HepG2 (cell line): ENCODE measurements at regions not wholly inside any gene's neighbourhood (a gene's known extent, or its start where the extent isn't known, plus 50 kb on each side); places are given as distances from the start of the nearest gene placed in this dataset.

Source experiments
- ATAC-seq: fragments of 200-7000 bp; cut with Tn5 transposase; 3 replicates; pipeline ENCODE4 v1.9.1; 2020; ENCODE audit warnings: mild to moderate bottlenecking, moderate library complexity
- BruUV-seq: library from RNA; stranded (reverse); fragments of 400-500 nt; replicated peaks from 2 replicates; lab custom pipeline; 2021; lab: Mats Ljungman, UMichigan
- CTCF ChIA-PET: fragments of 300-600 bp; formaldehyde crosslinking; extraction: SDS; loops from one replicate; lab custom pipeline; 2021; ENCODE audit warnings: low total read pairs, inconsistent platforms, low intra/inter-chr PET ratio; lab: Yijun Ruan, JAX
- POLR2A ChIA-PET: fragments of 350-600 bp; sonication (Branson Sonifier 250); formaldehyde crosslinking; loops from one replicate; lab custom pipeline; 2020; ENCODE audit warnings: antibody characterized with exemption, inconsistent platforms; lab: Yijun Ruan, JAX
- DNase-seq: peaks from one replicate; pipeline ENCODE4 v3.0.0-alpha.2; 2015; ENCODE audit warnings: low spot score
- FAIRE-seq: peaks from 3 replicates; lab custom pipeline; 2011; peaks lifted over from hg19 to GRCh38; lab: Jason Lieb, UNC
- H2AFZ ChIP-seq: one replicate; pipeline ENCODE4 v1.6.1; 2011; ENCODE audit warnings: low read length, inconsistent platforms
- H3K27ac ChIP-seq: fragments of 300-600 bp; 3 replicates; pipeline ENCODE4 v1.8.0; 2011; ENCODE audit warnings: mixed run types, mild to moderate bottlenecking, mixed read lengths, low read length, inconsistent platforms; ENCODE audit not compliant: insufficient read depth; ENCODE audit errors: extremely low read length
- H3K27me3 ChIP-seq, 2 experiments: fragments of 200-600 bp in 1 of 2; 2 replicates in 1 of 2; 3 replicates in 1 of 2; pipeline versions ENCODE4 v1.6.0 to v1.8.0; 2011; ENCODE audit warnings: low read length in 2 of 2, mild to moderate bottlenecking in 2 of 2, moderate library complexity in 2 of 2, inconsistent platforms in 1 of 2; ENCODE audit not compliant: insufficient read depth in 2 of 2, control insufficient read depth in 1 of 2
- H3K36me3 ChIP-seq, 2 experiments: fragments of 200-600 bp in 1 of 2; replicated peaks in 1 of 2; 2 replicates in 1 of 2; 3 replicates in 1 of 2; pipeline versions ENCODE4 v1.5.1 to v1.8.0; 2011; ENCODE audit warnings: low read length in 2 of 2, inconsistent platforms in 1 of 2; ENCODE audit not compliant: insufficient read depth in 2 of 2, control insufficient read depth in 1 of 2
- H3K4me1 ChIP-seq: 2 replicates; pipeline ENCODE4 v1.5.1; 2012; ENCODE audit warnings: low read length, inconsistent platforms; ENCODE audit not compliant: insufficient read depth
- H3K4me2 ChIP-seq: 2 replicates; pipeline ENCODE4 v1.6.0; 2011; ENCODE audit warnings: low read depth, low read length, inconsistent platforms
- H3K4me3 ChIP-seq, 3 experiments: fragments of 200-600 bp in 1 of 3; sonication (generic), shearing (Covaris generic) in 1 of 3; replicated peaks in 1 of 3; 2 replicates each; pipeline ENCODE4 v1.5.1; 2011 to 2016; ENCODE audit warnings: low read length in 3 of 3, inconsistent platforms in 2 of 3, low read depth in 2 of 3, mild to moderate bottlenecking in 2 of 3, control low read depth in 1 of 3, mixed read lengths in 1 of 3; ENCODE audit not compliant: insufficient read depth in 1 of 3
- H3K79me2 ChIP-seq: one replicate; pipeline ENCODE4 v1.6.1; 2011; ENCODE audit warnings: low read length, inconsistent platforms; ENCODE audit not compliant: insufficient read depth
- H3K9ac ChIP-seq: 2 replicates; pipeline ENCODE4 v1.6.0; 2011; ENCODE audit warnings: mild to moderate bottlenecking, low read depth, low read length, inconsistent platforms; ENCODE audit not compliant: insufficient read depth
- H3K9me3 ChIP-seq: 2 replicates; pipeline ENCODE4 v1.5.1; 2012; ENCODE audit warnings: mild to moderate bottlenecking, low read length
- H4K20me1 ChIP-seq: 2 replicates; pipeline ENCODE4 v1.6.0; 2011; ENCODE audit warnings: inconsistent platforms, mild to moderate bottlenecking, low read length, moderate library complexity; ENCODE audit not compliant: insufficient read depth
- ARID4A ChIP-seq: sonication (generic); formaldehyde crosslinking; IDR thresholded peaks from 2 replicates; pipeline ENCODE4 v1.5.0; 2020; ENCODE audit warnings: mild to moderate bottlenecking, missing genetic modification reagents, borderline replicate concordance
- FOXA1 ChIP-seq, 2 experiments: fragments of 450-650 bp in 1 of 2; sonication (generic) in 1 of 2; formaldehyde crosslinking in 1 of 2; IDR thresholded peaks; 2 replicates each; pipeline versions ENCODE4 v1.4.0 to v1.6.1; 2016 to 2020; ENCODE audit warnings: missing genetic modification reagents in 1 of 2
- SETDB1 ChIP-seq: sonication (generic); formaldehyde crosslinking; IDR thresholded peaks from 2 replicates; pipeline ENCODE4 v1.5.1; 2020; ENCODE audit warnings: missing genetic modification reagents, mild to moderate bottlenecking, borderline replicate concordance
- ZBTB44 ChIP-seq: sonication (generic); formaldehyde crosslinking; IDR thresholded peaks from 2 replicates; pipeline ENCODE4 v1.4.0; 2020; ENCODE audit warnings: missing genetic modification reagents
- ZNF850 ChIP-seq: sonication (generic); formaldehyde crosslinking; conservative IDR thresholded peaks from 2 replicates; pipeline ENCODE4 v1.9.0; 2021; ENCODE audit warnings: mild to moderate bottlenecking, missing genetic modification reagents
- WGBS: methylation state at CpG from one replicate; pipeline ENCODE4 v1.1.6; 2017; ENCODE audit warnings: low lambda C conversion rate; 5-methylcytosine and 5-hydroxymethylcytosine counted together
- in situ Hi-C: cut with HindIII; loops from 2 replicates; pipeline ENCODE4 v1.10.0; 2017; ENCODE audit warnings: low pct_unique_long_range_greater_than_20kb; ENCODE audit not compliant: extremely low pct_ligation_motif_present
- intact Hi-C: fragments of 100-400 bp; cut with micrococcal nuclease; formaldehyde crosslinking; loops from one replicate; pipeline ENCODE4 v1.10.0; 2022; ENCODE audit not compliant: unreplicated experiment
- TF ChIP-seq, protein P1 (sequence below): sonication (generic); formaldehyde crosslinking; IDR thresholded peaks from 2 replicates; pipeline ENCODE4 v1.8.0; 2022; ENCODE audit warnings: missing genetic modification reagents, mild to moderate bottlenecking, moderate library complexity, borderline replicate concordance

- BruUV-seq, result no TSS peak
- TF ChIP-seq FOXA1 (IDR thresholded peaks at IDR 0.05), result no peak
- TF ChIP-seq FOXA1 (CRISPR knock-in tag; IDR thresholded peaks at IDR 0.05), result no peak
- TF ChIP-seq ZBTB44, result no peak
- TF ChIP-seq, protein P1, sequence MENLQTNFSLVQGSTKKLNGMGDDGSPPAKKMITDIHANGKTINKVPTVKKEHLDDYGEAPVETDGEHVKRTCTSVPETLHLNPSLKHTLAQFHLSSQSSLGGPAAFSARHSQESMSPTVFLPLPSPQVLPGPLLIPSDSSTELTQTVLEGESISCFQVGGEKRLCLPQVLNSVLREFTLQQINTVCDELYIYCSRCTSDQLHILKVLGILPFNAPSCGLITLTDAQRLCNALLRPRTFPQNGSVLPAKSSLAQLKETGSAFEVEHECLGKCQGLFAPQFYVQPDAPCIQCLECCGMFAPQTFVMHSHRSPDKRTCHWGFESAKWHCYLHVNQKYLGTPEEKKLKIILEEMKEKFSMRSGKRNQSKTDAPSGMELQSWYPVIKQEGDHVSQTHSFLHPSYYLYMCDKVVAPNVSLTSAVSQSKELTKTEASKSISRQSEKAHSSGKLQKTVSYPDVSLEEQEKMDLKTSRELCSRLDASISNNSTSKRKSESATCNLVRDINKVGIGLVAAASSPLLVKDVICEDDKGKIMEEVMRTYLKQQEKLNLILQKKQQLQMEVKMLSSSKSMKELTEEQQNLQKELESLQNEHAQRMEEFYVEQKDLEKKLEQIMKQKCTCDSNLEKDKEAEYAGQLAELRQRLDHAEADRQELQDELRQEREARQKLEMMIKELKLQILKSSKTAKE (CRISPR knock-in tag), result no peak
- no peak for TF ChIP-seq SETDB1
- TF ChIP-seq ARID4A (CRISPR knock-in tag), result no peak
- TF ChIP-seq ZNF850 (CRISPR knock-in tag), result no peak
Measured at GRCh38 chr3:193800138-193801043, 207.4 kb downstream of the OPA1 start.

More at GRCh38 chr3:193800138-193801043, 207.4 kb downstream of the OPA1 start:
- Histone ChIP-seq H3K27ac (no peak overlapping the region), H3K4me1 (no peaks in the 10 kb centered on the region), H3K4me3 (no peak overlapping the region), H3K9me3 (no peaks in the 10 kb centered on the region), H3K4me2 (no peak overlapping the region), H3K36me3 (no peaks in the 10 kb centered on the region), H3K27me3 (peaks cover 2 to 14% of the 10 kb centered on the region in 2 experiments; a peak in 3 of 5 replicates), H3K9ac (no peak overlapping the region), H3K79me2 (no peaks in the 10 kb centered on the region), H2AFZ (no peak overlapping the region), H4K20me1 (no peaks in the 10 kb centered on the region)
- no peak for FAIRE-seq
- 39% methylated on average over 12 of the region's 12 CpGs for WGBS
- ChIA-PET POLR2A (no interaction called here), CTCF (no interaction called here)
- intact Hi-C loops (no loop called here), in situ Hi-C loops (no loop called here)
- no peak for ATAC-seq
- no peak for DNase-seq
